Body of pancreas (tissue), 4 donors: ENCODE measurements at regions not wholly inside any gene's neighbourhood (a gene's known extent, or its start where the extent isn't known, plus 50 kb on each side); places are given as distances from the start of the nearest gene placed in this dataset.

ENCODE experiments used
- CTCF ChIP-seq, 7 experiments: fragments of 450-650 bp in 4 of 7; fragments of 200-600 bp in 3 of 7; sonication (generic) in 3 of 7; IDR thresholded peaks; one replicate each; pipeline ENCODE4 v1.5.1; 2016 to 2019; ENCODE audit warnings: antibody characterized with exemption in 7 of 7
- POLR2A ChIP-seq, 3 donors: fragments of 450-650 bp; IDR thresholded peaks; one replicate each; pipeline ENCODE4 v1.6.1; 2016; ENCODE audit warnings: antibody characterized with exemption in 3 of 3, mild to moderate bottlenecking in 2 of 3

- TF ChIP-seq CTCF (IDR thresholded peaks at IDR 0.05), result no peak
- no peak for TF ChIP-seq POLR2A (IDR thresholded peaks at IDR 0.05)
Observed at GRCh38 chr7:93043385-93043985, 74.3 kb downstream of the SAMD9 start.
